ENCODE measurements at regions not wholly inside any gene's neighbourhood (a gene's known extent, or its start where the extent isn't known, plus 50 kb on each side); places are given as distances from the start of the nearest gene placed in this dataset.
"Not testable (repeated sequence)": the region's sequence is repeated elsewhere in the genome, so short reads cannot be mapped to it uniquely, and the experiment has no call there.

- TF ChIP-seq CTCF (IDR thresholded peaks at IDR 0.05; ENCODE audit: low read depth, low read length): no peak
- DNase-seq: no peak
- Histone ChIP-seq H3K4me3 (ENCODE audit: low read depth, low read length) (no peak overlapping the region), H3K9me3 (ENCODE audit: severe bottlenecking) (no peaks in the 10 kb centered on the region), H3K36me3 (no peaks in the 10 kb centered on the region), H3K27ac (no peak overlapping the region), H3K27me3 (ENCODE audit: insufficient read depth, low read depth, severe bottlenecking) (no peaks in the 10 kb centered on the region)
Measured at GRCh38 chr16:64358291-64358690, 763.6 kb downstream of the CDH11 start.

- H3K36me3 ChIP-seq: no peaks in the 10 kb centered on the region
- H3K9me3 ChIP-seq (ENCODE audit: severe bottlenecking): no peaks in the 10 kb centered on the region
- no peak overlapping the region for H3K27ac ChIP-seq
- TF ChIP-seq CTCF (IDR thresholded peaks at IDR 0.05; ENCODE audit: low read depth, low read length): no peak
- no peak overlapping the region for H3K4me3 ChIP-seq (ENCODE audit: low read depth, low read length)
- no peaks in the 10 kb centered on the region for H3K27me3 ChIP-seq (ENCODE audit: insufficient read depth, low read depth, severe bottlenecking)
- DNase-seq: no peak
Measured at GRCh38 chr16:64356267-64356666, 765.6 kb downstream of the CDH11 start.

GRCh38 chr16:64352246-64352645 is 769.6 kb downstream of the CDH11 start:
- TF ChIP-seq CTCF (IDR thresholded peaks at IDR 0.05; ENCODE audit: low read depth, low read length): no peak
- Histone ChIP-seq H3K27ac (no peak overlapping the region), H3K4me3 (ENCODE audit: low read depth, low read length) (no peak overlapping the region), H3K9me3 (ENCODE audit: severe bottlenecking) (no peaks in the 10 kb centered on the region), H3K36me3 (no peaks in the 10 kb centered on the region), H3K27me3 (ENCODE audit: insufficient read depth, low read depth, severe bottlenecking) (no peaks in the 10 kb centered on the region)
- no peak for DNase-seq

GRCh38 chr16:64351121-64351520 is 770.7 kb downstream of the CDH11 start:
- Histone ChIP-seq H3K27ac (no peak overlapping the region), H3K27me3 (ENCODE audit: insufficient read depth, low read depth, severe bottlenecking) (no peaks in the 10 kb centered on the region), H3K9me3 (ENCODE audit: severe bottlenecking) (no peaks in the 10 kb centered on the region), H3K36me3 (no peaks in the 10 kb centered on the region), H3K4me3 (ENCODE audit: low read depth, low read length) (no peak overlapping the region)
- DNase-seq: no peak
- TF ChIP-seq CTCF (IDR thresholded peaks at IDR 0.05; ENCODE audit: low read depth, low read length): no peak

- Histone ChIP-seq H3K27ac (no peak overlapping the region), H3K36me3 (no peaks in the 10 kb centered on the region), H3K9me3 (ENCODE audit: severe bottlenecking) (no peaks in the 10 kb centered on the region), H3K4me3 (ENCODE audit: low read depth, low read length) (no peak overlapping the region), H3K27me3 (ENCODE audit: insufficient read depth, low read depth, severe bottlenecking) (no peaks in the 10 kb centered on the region)
- no peak for DNase-seq
- TF ChIP-seq CTCF (IDR thresholded peaks at IDR 0.05; ENCODE audit: low read depth, low read length): no peak
Measured at GRCh38 chr16:64346080-64346479, 775.8 kb downstream of the CDH11 start.

- no peaks in the 10 kb centered on the region for H3K9me3 ChIP-seq (ENCODE audit: severe bottlenecking)
Measured at GRCh38 chr16:64345142-64345541, 776.7 kb downstream of the CDH11 start.

GRCh38 chr16:64343820-64344443 is 777.9 kb downstream of the CDH11 start:
- not testable (repeated sequence) for H3K27ac ChIP-seq; DNase-seq; H3K36me3 ChIP-seq; H3K4me3 ChIP-seq (ENCODE audit: low read depth, low read length); H3K27me3 ChIP-seq (ENCODE audit: insufficient read depth, low read depth, severe bottlenecking); H3K9me3 ChIP-seq (ENCODE audit: severe bottlenecking)

More at GRCh38 chr16:64345142-64345541, 776.7 kb downstream of the CDH11 start:
- H3K27ac ChIP-seq: no peak overlapping the region
- no peak overlapping the region for H3K4me3 ChIP-seq (ENCODE audit: low read depth, low read length)
- H3K36me3 ChIP-seq: no peaks in the 10 kb centered on the region
- no peaks in the 10 kb centered on the region for H3K27me3 ChIP-seq (ENCODE audit: insufficient read depth, low read depth, severe bottlenecking)
- DNase-seq: no peak
- no peak for TF ChIP-seq CTCF (IDR thresholded peaks at IDR 0.05; ENCODE audit: low read depth, low read length)
